ENCODE measurements at regions not wholly inside any gene's neighbourhood (a gene's known extent, or its start where the extent isn't known, plus 50 kb on each side); places are given as distances from the start of the nearest gene placed in this dataset.

GRCh38 chr14:50038398-50039119 is 77.8 kb downstream of the VCPKMT start:
- peak; percentile 24 to 83 for DNase-seq (ENCODE audit: low read depth in 1 of 2, low spot score in 1 of 2)

- DNase-seq (ENCODE audit: low read depth in 1 of 2, low spot score in 1 of 2), result no peak
These were observed 77.3 kb downstream of the VCPKMT start for GRCh38 chr14:50039120-50039517.

- no peak for DNase-seq (ENCODE audit: low read depth in 1 of 2, low spot score in 1 of 2)
These were observed 76.5 kb downstream of the VCPKMT start for GRCh38 chr14:50039734-50040400.

GRCh38 chr14:50040401-50040775 is 76.0 kb downstream of the VCPKMT start:
- DNase-seq (ENCODE audit: low read depth in 1 of 2, low spot score in 1 of 2), result peak in 1 of 2 donors; percentile 9

GRCh38 chr14:50040895-50041465 is 75.4 kb downstream of the VCPKMT start:
- DNase-seq (ENCODE audit: low read depth in 1 of 2, low spot score in 1 of 2), result no peak

GRCh38 chr14:50041980-50042379 is 74.4 kb downstream of the VCPKMT start:
- DNase-seq (ENCODE audit: low read depth in 1 of 2, low spot score in 1 of 2), result no peak

GRCh38 chr14:50044042-50044651 is 72.2 kb downstream of the VCPKMT start:
- no peak for DNase-seq (ENCODE audit: low read depth in 1 of 2, low spot score in 1 of 2)

- peak in 1 of 2 donors; percentile 54 for DNase-seq (ENCODE audit: low read depth in 1 of 2, low spot score in 1 of 2)
These were observed 71.2 kb downstream of the VCPKMT start for GRCh38 chr14:50045039-50045711.

- no peak for DNase-seq (ENCODE audit: low read depth in 1 of 2, low spot score in 1 of 2)
These were observed 70.5 kb downstream of the VCPKMT start for GRCh38 chr14:50045837-50046236.

- DNase-seq (ENCODE audit: low read depth in 1 of 2, low spot score in 1 of 2), result no peak
These were observed 69.1 kb downstream of the VCPKMT start for GRCh38 chr14:50047274-50047676.

- no peak for DNase-seq (ENCODE audit: low read depth in 1 of 2, low spot score in 1 of 2)
These were observed 67.3 kb downstream of the VCPKMT start for GRCh38 chr14:50049093-50049492.

- no peak for DNase-seq (ENCODE audit: low read depth in 1 of 2, low spot score in 1 of 2)
These were observed 66.4 kb downstream of the VCPKMT start for GRCh38 chr14:50049703-50050570.

- DNase-seq (ENCODE audit: low read depth in 1 of 2, low spot score in 1 of 2), result no peak
These were observed 65.3 kb downstream of the VCPKMT start for GRCh38 chr14:50051106-50051505.

- DNase-seq (ENCODE audit: low read depth in 1 of 2, low spot score in 1 of 2), result no peak
These were observed 64.7 kb downstream of the VCPKMT start for GRCh38 chr14:50051706-50052105.

GRCh38 chr14:50052517-50052916 is 63.9 kb downstream of the VCPKMT start:
- DNase-seq (ENCODE audit: low read depth in 1 of 2, low spot score in 1 of 2), result no peak

GRCh38 chr14:50053935-50054334 is 62.4 kb downstream of the VCPKMT start:
- no peak for DNase-seq (ENCODE audit: low read depth in 1 of 2, low spot score in 1 of 2)

GRCh38 chr14:50055461-50056228 is 60.7 kb downstream of the VCPKMT start:
- DNase-seq (ENCODE audit: low read depth in 1 of 2, low spot score in 1 of 2), result no peak

GRCh38 chr14:50056435-50056834 is 59.9 kb downstream of the VCPKMT start:
- DNase-seq (ENCODE audit: low read depth in 1 of 2, low spot score in 1 of 2), result no peak

- DNase-seq (ENCODE audit: low read depth in 1 of 2, low spot score in 1 of 2), result no peak
These were observed 59.0 kb downstream of the VCPKMT start for GRCh38 chr14:50057331-50057730.

- no peak for DNase-seq (ENCODE audit: low read depth in 1 of 2, low spot score in 1 of 2)
These were observed 58.3 kb downstream of the VCPKMT start for GRCh38 chr14:50058113-50058512.

All from activated CD4-positive, alpha-beta T cell treated with anti-CD3 and anti-CD28 coated beads, Interleukin-2, amount 50 U/mL, for 24 hours (primary cell).